HEK293T (cell line): ENCODE measurements at regions not wholly inside any gene's neighbourhood (a gene's known extent, or its start where the extent isn't known, plus 50 kb on each side); places are given as distances from the start of the nearest gene placed in this dataset.

Experiments
- FOXA1 ChIP-seq: fragments of 450-650 bp; IDR thresholded peaks from 2 replicates; pipeline ENCODE4 v1.6.1; 2016; ENCODE audit warnings: mild to moderate bottlenecking
- SP1 ChIP-seq: fragments of 450-650 bp; IDR thresholded peaks from 2 replicates; pipeline ENCODE4 v1.6.1; 2017
- SUZ12 ChIP-seq: fragments of 450-650 bp; IDR thresholded peaks from 2 replicates; pipeline ENCODE4 v1.6.1; 2016; ENCODE audit warnings: mild to moderate bottlenecking

DNA sequence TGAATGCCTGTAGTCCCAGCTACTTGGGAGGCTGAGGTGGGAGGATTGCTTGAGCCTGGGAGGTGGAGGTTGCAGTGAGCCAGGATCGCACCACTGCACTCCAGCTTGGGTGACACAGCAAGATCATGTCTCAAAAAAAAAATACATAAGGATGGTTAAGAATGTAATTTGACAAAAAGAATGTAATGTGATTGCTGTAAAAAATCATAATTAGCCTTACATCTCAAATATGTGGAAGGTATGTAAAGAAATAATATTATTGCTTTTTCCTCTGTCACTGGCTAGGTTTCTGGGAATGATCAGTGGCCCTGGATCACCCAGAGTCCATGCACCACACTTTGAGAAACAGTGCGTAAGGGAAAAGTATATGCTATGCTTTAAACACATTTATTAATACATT is 106.1 kb upstream of the C1GALT1C1 start:
- TF ChIP-seq SUZ12 = no peak
- TF ChIP-seq SP1 = no peak
- TF ChIP-seq FOXA1 = no peak
